Body of pancreas (tissue), 1 donor: ENCODE measurements at regions not wholly inside any gene's neighbourhood (a gene's known extent, or its start where the extent isn't known, plus 50 kb on each side); places are given as distances from the start of the nearest gene placed in this dataset. TPM values are rescaled to one million over a fixed set of nuclear protein-coding genes. Genes with fewer than 3 reads are reported as not detected.

Experiments used
- small RNA-seq: library from RNA; depleted of rRNA; stranded (forward); fragments of <200 nt; gene quantifications from one replicate; pipeline ENCODE3, GENCODE V24; 2016

Small RNAs in the stretch of these regions (small RNA-seq; reads per million reads assigned to genes)
- gene AC005002.2 = not detected
